ENCODE measurements at regions not wholly inside any gene's neighbourhood (a gene's known extent, or its start where the extent isn't known, plus 50 kb on each side); places are given as distances from the start of the nearest gene placed in this dataset.

- TF ChIP-seq CTCF (IDR thresholded peaks at IDR 0.05) (no peak), POLR2A (IDR thresholded peaks at IDR 0.05) (no peak), POLR2AphosphoS5 (IDR thresholded peaks at IDR 0.05) (no peak), EP300 (IDR thresholded peaks at IDR 0.05) (no peak)
Observed at GRCh38 chr2:48148841-48149430, 165.5 kb upstream of the FOXN2 start.

Measured in sigmoid colon (tissue), 4 donors.